ENCODE measurements at regions not wholly inside any gene's neighbourhood (a gene's known extent, or its start where the extent isn't known, plus 50 kb on each side); places are given as distances from the start of the nearest gene placed in this dataset.

GRCh38 chr2:180143633-180144337, 136.7 kb upstream of the CWC22 start:
- TF ChIP-seq CTCF (IDR thresholded peaks at IDR 0.05) (no peak), POLR2A (IDR thresholded peaks at IDR 0.05) (no peak)
